HEK293T (cell line): ENCODE measurements at regions not wholly inside any gene's neighbourhood (a gene's known extent, or its start where the extent isn't known, plus 50 kb on each side); places are given as distances from the start of the nearest gene placed in this dataset.

ENCODE experiments used
- CTCF ChIA-PET: fragments of 350-600 bp; formaldehyde crosslinking; extraction: SDS; loops from one replicate; lab custom pipeline; 2021; ENCODE audit warnings: antibody characterized with exemption, inconsistent platforms; lab: Yijun Ruan, JAX
- POLR2A ChIA-PET: fragments of 350-600 bp; formaldehyde crosslinking; extraction: SDS; loops from one replicate; lab custom pipeline; 2020; ENCODE audit warnings: antibody characterized with exemption, inconsistent platforms; lab: Yijun Ruan, JAX
- DNase-seq: peaks from one replicate; pipeline ENCODE4 v3.0.0; 2012; ENCODE audit warnings: mixed read lengths; ENCODE audit errors: extremely low spot score
- ARNT ChIP-seq: fragments of 450-650 bp; IDR thresholded peaks from 2 replicates; pipeline ENCODE4 v1.6.1; 2017; ENCODE audit warnings: mild to moderate bottlenecking
- BHLHE40 ChIP-seq: fragments of 450-650 bp; IDR thresholded peaks from 2 replicates; pipeline ENCODE4 v1.6.1; 2016; ENCODE audit warnings: mild to moderate bottlenecking, moderate library complexity, borderline replicate concordance
- CTBP1 ChIP-seq: fragments of 450-650 bp; IDR thresholded peaks from 2 replicates; pipeline ENCODE4 v1.6.1; 2016; ENCODE audit warnings: borderline replicate concordance
- ELF4 ChIP-seq: fragments of 450-650 bp; IDR thresholded peaks from 2 replicates; pipeline ENCODE4 v1.6.1; 2017; ENCODE audit warnings: antibody characterized with exemption
- FOXA1 ChIP-seq: fragments of 450-650 bp; IDR thresholded peaks from 2 replicates; pipeline ENCODE4 v1.6.1; 2016; ENCODE audit warnings: mild to moderate bottlenecking
- FOXK2 ChIP-seq: fragments of 450-650 bp; IDR thresholded peaks from 2 replicates; pipeline ENCODE4 v1.6.1; 2016; ENCODE audit warnings: mild to moderate bottlenecking
- FOXM1 ChIP-seq: fragments of 450-650 bp; IDR thresholded peaks from 2 replicates; pipeline ENCODE4 v1.6.1; 2017; ENCODE audit warnings: mild to moderate bottlenecking, borderline replicate concordance
- HDGF ChIP-seq: fragments of 450-650 bp; IDR thresholded peaks from 2 replicates; pipeline ENCODE4 v1.6.1; 2017; ENCODE audit warnings: antibody characterized with exemption, borderline replicate concordance
- L3MBTL2 ChIP-seq: fragments of 450-650 bp; conservative IDR thresholded peaks from 2 replicates; pipeline ENCODE4 v1.6.1; 2016; ENCODE audit warnings: mild to moderate bottlenecking
- LEF1 ChIP-seq: fragments of 450-650 bp; IDR thresholded peaks from 2 replicates; pipeline ENCODE4 v1.6.1; 2017; ENCODE audit warnings: mild to moderate bottlenecking, borderline replicate concordance
- NFRKB ChIP-seq: fragments of 450-650 bp; IDR thresholded peaks from 2 replicates; pipeline ENCODE4 v1.6.1; 2016; ENCODE audit warnings: mild to moderate bottlenecking, moderate library complexity
- PKNOX1 ChIP-seq: fragments of 450-650 bp; IDR thresholded peaks from 2 replicates; pipeline ENCODE4 v1.6.1; 2016
- SP1 ChIP-seq: fragments of 450-650 bp; IDR thresholded peaks from 2 replicates; pipeline ENCODE4 v1.6.1; 2017
- SUZ12 ChIP-seq: fragments of 450-650 bp; IDR thresholded peaks from 2 replicates; pipeline ENCODE4 v1.6.1; 2016; ENCODE audit warnings: mild to moderate bottlenecking
- TARDBP ChIP-seq: fragments of 450-650 bp; IDR thresholded peaks from 2 replicates; pipeline ENCODE4 v1.6.1; 2016
- ZNF384 ChIP-seq: fragments of 450-650 bp; IDR thresholded peaks from 2 replicates; pipeline ENCODE4 v1.6.1; 2016

- DNase-seq = no peak
- ChIA-PET CTCF (no interaction called here), POLR2A (no interaction called here)
- TF ChIP-seq FOXK2 (no peak), ELF4 (no peak), ARNT (no peak), FOXA1 (no peak), SUZ12 (no peak), LEF1 (no peak), FOXM1 (no peak), PKNOX1 (no peak), TARDBP (no peak), HDGF (no peak), BHLHE40 (no peak), NFRKB (no peak), ZNF384 (no peak), CTBP1 (no peak), L3MBTL2 (no peak), SP1 (no peak)
Observed at GRCh38 chr5:165231821-165232508, 1726.5 kb downstream of the MAT2B start.

DNA sequence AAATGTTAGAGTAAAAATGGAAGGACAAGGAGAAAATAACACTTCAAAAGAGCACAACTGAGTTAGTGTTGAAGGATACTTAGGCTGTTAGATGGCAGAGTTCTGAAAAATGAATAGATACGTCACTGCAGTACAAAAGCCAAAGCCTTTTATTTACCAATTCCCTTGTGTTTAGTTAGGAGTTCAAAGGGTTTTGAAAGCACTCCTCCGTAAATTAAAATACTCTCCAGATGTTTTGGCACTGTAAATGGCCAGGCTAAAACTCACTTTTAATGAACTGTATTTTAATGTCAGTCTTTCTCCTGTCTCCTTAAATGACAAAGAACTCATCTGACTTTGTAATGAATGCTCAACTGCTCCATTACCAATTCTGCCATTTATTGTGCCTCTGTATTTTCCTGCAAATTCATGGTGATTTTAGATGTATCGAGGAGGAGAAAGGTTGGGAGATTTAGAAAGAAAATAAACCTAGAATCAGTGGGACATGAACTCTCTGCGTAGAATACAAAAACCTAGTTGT, 1727.2 kb downstream of the MAT2B start:
- ChIA-PET POLR2A (no interaction called here), CTCF (no interaction called here)
- TF ChIP-seq FOXA1 (no peak), L3MBTL2 (no peak), SP1 (no peak)
- DNase-seq = no peak

GRCh38 chr5:165241811-165242210, 1736.4 kb downstream of the MAT2B start:
- CTCF ChIA-PET = no interaction called here

GRCh38 chr5:165242646-165243045, 1737.2 kb downstream of the MAT2B start:
- CTCF ChIA-PET = no interaction called here
- TF ChIP-seq ELF4 = no peak
- no peak for TF ChIP-seq PKNOX1
- TF ChIP-seq FOXK2 = no peak
- no peak for TF ChIP-seq CTBP1
- no peak for TF ChIP-seq ARNT
- no peak for TF ChIP-seq SP1
- TF ChIP-seq FOXA1 = no peak
- no peak for TF ChIP-seq NFRKB
- TF ChIP-seq LEF1 = no peak
- no peak for TF ChIP-seq FOXM1
- TF ChIP-seq SUZ12 = no peak
- POLR2A ChIA-PET = no interaction called here
- DNase-seq = no peak

More at GRCh38 chr5:165241811-165242210, 1736.4 kb downstream of the MAT2B start:
- DNase-seq = no peak
- TF ChIP-seq TARDBP (no peak), HDGF (no peak), ARNT (no peak), L3MBTL2 (no peak), SUZ12 (no peak), LEF1 (no peak), BHLHE40 (no peak), ZNF384 (no peak), PKNOX1 (no peak), NFRKB (no peak), FOXM1 (no peak), CTBP1 (no peak), SP1 (no peak), FOXA1 (no peak), ELF4 (no peak)
- POLR2A ChIA-PET = no interaction called here

DNA sequence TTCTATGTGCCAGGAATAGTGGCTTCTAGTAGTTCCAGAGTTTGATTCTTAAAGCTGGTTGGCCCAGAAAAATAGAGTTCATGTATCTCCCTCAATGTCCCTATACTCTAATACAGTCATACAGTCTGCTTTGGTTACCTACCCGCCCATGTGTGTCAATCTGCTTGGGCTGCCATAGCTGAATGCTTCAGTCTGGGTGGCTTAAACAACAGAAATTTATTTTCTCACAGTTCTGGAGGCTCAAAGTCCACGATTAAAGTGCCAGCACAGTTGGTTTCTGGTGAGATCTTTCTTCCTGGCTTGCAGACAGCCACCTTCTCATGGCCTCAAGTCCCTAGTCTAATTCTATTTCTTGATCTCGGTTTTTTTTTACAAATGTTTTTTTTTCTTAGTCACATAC, 1739.0 kb downstream of the MAT2B start:
- DNase-seq = no peak
- TF ChIP-seq FOXM1 (no peak), HDGF (no peak), SP1 (no peak), NFRKB (no peak), ZNF384 (no peak), LEF1 (no peak), ARNT (no peak), FOXA1 (no peak), TARDBP (no peak), BHLHE40 (no peak), PKNOX1 (no peak), CTBP1 (no peak), ELF4 (no peak), FOXK2 (no peak), SUZ12 (no peak), L3MBTL2 (no peak)
- ChIA-PET POLR2A (no interaction called here), CTCF (no interaction called here)
